ENCODE measurements at regions not wholly inside any gene's neighbourhood (a gene's known extent, or its start where the extent isn't known, plus 50 kb on each side); places are given as distances from the start of the nearest gene placed in this dataset.

- no peak for TF ChIP-seq CTCF (conservative IDR thresholded peaks at IDR 0.05)
- no peak overlapping the region for H3K18ac ChIP-seq (ENCODE audit: insufficient read length, low read depth, low read length)
- H3K23ac ChIP-seq (ENCODE audit: insufficient read length, low read depth, low read length): no peak overlapping the region
- Mint-ChIP-seq H3K27ac (no peak overlapping the region), H3K9me3 (no peaks in the 10 kb centered on the region), H3K36me3 (ENCODE audit: insufficient read depth in 1 of 3, low read depth in 3 of 3) (no peaks in the 10 kb centered on the region), H3K4me1 (peaks cover 3 to 12% of the 10 kb centered on the region in 2 experiments; a peak in 3 of 4 replicates), H3K4me3 (no peak overlapping the region), H3K27me3 (ENCODE audit: low read depth) (peaks cover 7% of the 10 kb centered on the region; the same call in 1 of the 2 replicates)
- no peak overlapping the region for H3K9ac ChIP-seq (ENCODE audit: extremely low read depth, insufficient read length, low read length)
- no peak overlapping the region for H4K91ac ChIP-seq (ENCODE audit: insufficient read length, low read depth, low read length)
- no peaks in the 10 kb centered on the region for H3K9me3 ChIP-seq (ENCODE audit: control insufficient read depth, low read depth, low read length)
- no peak overlapping the region for H2BK120ac ChIP-seq (ENCODE audit: low read depth, low read length, poor library complexity, severe bottlenecking)
- H3T11ph ChIP-seq (ENCODE audit: low read length): no peak overlapping the region
- no peak overlapping the region for H3K14ac ChIP-seq (ENCODE audit: insufficient read depth, low read length)
- H3K79me1 ChIP-seq (ENCODE audit: insufficient read depth, low read depth, low read length, poor library complexity, severe bottlenecking): no peaks in the 10 kb centered on the region
- no peak overlapping the region for H2BK5ac ChIP-seq (ENCODE audit: insufficient read length, low read length)
- H2BK12ac ChIP-seq (ENCODE audit: insufficient read length, low read depth, low read length): no peak overlapping the region
- H3K4me2 ChIP-seq (ENCODE audit: insufficient read depth, insufficient read length, low read length): no peak overlapping the region
- H3K23me2 ChIP-seq (ENCODE audit: insufficient read length, low read depth, low read length, poor library complexity, severe bottlenecking): no peaks in the 10 kb centered on the region
- H3K4me1 ChIP-seq (ENCODE audit: insufficient read depth, low read length): no peaks in the 10 kb centered on the region
- H2AK5ac ChIP-seq (ENCODE audit: insufficient read length, low read length): no peak overlapping the region
- H2BK20ac ChIP-seq (ENCODE audit: low read depth, low read length, poor library complexity, severe bottlenecking): no peak overlapping the region
- H3K27me3 ChIP-seq (ENCODE audit: insufficient read depth, low read length): no peaks in the 10 kb centered on the region
- no peaks in the 10 kb centered on the region for H4K20me1 ChIP-seq (ENCODE audit: control insufficient read depth, insufficient read depth, insufficient read length)
- DNase-seq: no peak
- H2BK15ac ChIP-seq (ENCODE audit: low read depth, low read length): no peak overlapping the region
- no peak overlapping the region for H4K5ac ChIP-seq (ENCODE audit: insufficient read length, low read depth, low read length)
- WGBS (ENCODE audit: extremely low coverage, insufficient read length, low lambda C conversion rate): no CpG with 5 or more reads among the region's 1 CpG
- no peaks in the 10 kb centered on the region for H3K79me2 ChIP-seq (ENCODE audit: insufficient read depth, low read length)
- no peak overlapping the region for H3K56ac ChIP-seq (ENCODE audit: insufficient read length, low read depth, low read length)
- H3K27ac ChIP-seq (ENCODE audit: insufficient read length, low read depth, low read length): no peak overlapping the region
- no peak overlapping the region for H2AFZ ChIP-seq (ENCODE audit: low read length)
- no peak overlapping the region for H4K8ac ChIP-seq (replicated peaks; ENCODE audit: insufficient read length, low read depth, low read length)
- H3K4ac ChIP-seq (ENCODE audit: low read depth, low read length): no peak overlapping the region
Measured at GRCh38 chr3:16058521-16058920, 116.0 kb upstream of the GALNT15 start.
